ENCODE measurements at regions not wholly inside any gene's neighbourhood (a gene's known extent, or its start where the extent isn't known, plus 50 kb on each side); places are given as distances from the start of the nearest gene placed in this dataset.
"Not testable (repeated sequence)": the region's sequence is repeated elsewhere in the genome, so short reads cannot be mapped to it uniquely, and the experiment has no call there.

DNA sequence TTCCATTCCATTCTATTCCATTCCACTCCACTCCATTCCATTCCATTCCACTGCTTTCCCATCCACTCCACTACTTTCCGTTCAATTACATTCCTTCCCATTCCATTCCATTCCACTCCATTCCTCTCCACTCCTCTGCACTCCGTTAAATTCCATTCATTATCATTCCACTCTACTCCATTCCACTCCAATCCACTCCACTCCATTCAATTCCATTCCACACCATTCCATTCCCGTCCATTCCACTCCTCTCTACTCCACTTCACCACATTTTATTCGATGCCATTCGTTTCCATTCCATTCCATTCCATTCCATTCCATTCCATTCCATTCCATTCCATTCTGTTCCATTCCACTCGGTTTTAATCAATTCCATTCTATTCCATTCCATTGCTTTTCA, 2571.5 kb upstream of the TPTE start:
- not testable (repeated sequence) for H3K4me3 ChIP-seq (ENCODE audit: low read length in 2 of 2); H2BK12ac ChIP-seq (ENCODE audit: low read length); H3K4me2 ChIP-seq (ENCODE audit: insufficient read depth, low read length, poor library complexity, severe bottlenecking); H2AK5ac ChIP-seq (ENCODE audit: low read depth, low read length); H4K8ac ChIP-seq (ENCODE audit: low read depth, low read length); H3K36me3 ChIP-seq (replicated peaks in 1 of 2; ENCODE audit: control insufficient read depth in 2 of 2, insufficient read depth in 2 of 2, low read length in 2 of 2); H2BK15ac ChIP-seq (ENCODE audit: low read length); H2AFZ ChIP-seq (ENCODE audit: low read length); H4K91ac ChIP-seq (ENCODE audit: low read depth, low read length, poor library complexity); H3K27me3 ChIP-seq (ENCODE audit: control insufficient read depth in 3 of 3, insufficient read depth in 3 of 3, low read depth in 1 of 3, low read length in 3 of 3); H3K27ac ChIP-seq (replicated peaks; ENCODE audit: low read length); H3K79me1 ChIP-seq (ENCODE audit: low read depth, low read length); DNase-seq (ENCODE audit: low spot score); H3K18ac ChIP-seq (ENCODE audit: low read length); H3K14ac ChIP-seq (ENCODE audit: low read length); H3K23ac ChIP-seq (ENCODE audit: low read depth, low read length, poor library complexity); H2BK120ac ChIP-seq (ENCODE audit: low read depth, low read length); H3K9ac ChIP-seq (ENCODE audit: low read depth, low read length, poor library complexity); H2BK5ac ChIP-seq (ENCODE audit: low read length); H3K4me1 ChIP-seq (ENCODE audit: control insufficient read depth in 2 of 2, insufficient read depth in 1 of 2, low read depth in 1 of 2, low read length in 2 of 2); H3K4ac ChIP-seq (ENCODE audit: low read length)
- 97 to 99% methylated on average over 2 to 5 of the region's 6 CpGs for WGBS, 2 donors (ENCODE audit: extremely low coverage in 2 of 2, insufficient read length in 2 of 2, insufficient replicate concordance in 1 of 2)
- H3K9me3 ChIP-seq (replicated peaks in 1 of 2; ENCODE audit: control insufficient read depth in 2 of 2, insufficient read depth in 1 of 2, low read depth in 1 of 2, low read length in 2 of 2): peaks cover 34 to 63% of the 10 kb centered on the region in 2 donors

DNA sequence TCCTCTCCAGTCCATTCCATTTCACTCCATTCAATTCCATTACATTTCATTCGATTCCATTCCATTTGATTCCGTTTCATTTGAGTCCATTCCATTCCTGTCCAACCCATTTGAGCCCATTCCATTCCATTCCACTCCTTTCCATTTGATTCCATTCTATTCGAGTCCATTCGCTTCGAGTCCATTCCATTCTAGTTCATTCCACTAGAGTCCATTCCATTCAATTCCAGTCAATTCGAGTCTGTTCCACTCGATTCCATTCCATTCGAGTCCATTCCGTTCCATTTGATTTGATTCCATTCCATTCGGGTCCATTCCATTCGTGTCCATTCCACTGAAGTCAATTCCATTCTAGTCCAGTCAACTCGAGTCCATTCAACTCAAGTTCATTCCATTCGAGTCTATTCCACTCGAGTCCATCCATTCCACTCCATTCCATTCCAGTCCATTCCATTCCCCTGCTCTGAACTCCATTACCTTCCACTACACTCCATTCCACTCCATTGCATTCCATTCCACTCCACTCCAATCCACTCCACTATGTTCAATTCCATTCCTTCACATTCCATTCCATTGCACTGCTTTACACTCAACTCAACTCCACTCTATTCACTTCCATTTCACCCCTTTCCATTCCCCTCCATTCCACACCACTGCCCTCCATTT, 2569.4 kb upstream of the TPTE start:
- Histone ChIP-seq H4K91ac (ENCODE audit: low read depth, low read length, poor library complexity) (no peak overlapping the region), H3K27ac (replicated peaks; ENCODE audit: low read length) (no peak overlapping the region), H2AFZ (ENCODE audit: low read length) (no peak overlapping the region), H3K14ac (ENCODE audit: low read length) (no peak overlapping the region), H3K4me1 (ENCODE audit: control insufficient read depth in 2 of 2, insufficient read depth in 1 of 2, low read depth in 1 of 2, low read length in 2 of 2) (no peaks in the 10 kb centered on the region), H2BK15ac (ENCODE audit: low read length) (no peak overlapping the region), H4K8ac (ENCODE audit: low read depth, low read length) (no peak overlapping the region), H3K4me3 (ENCODE audit: low read length in 2 of 2) (peak overlapping the region in 1 of 2 donors; percentile 43), H3K4me2 (ENCODE audit: insufficient read depth, low read length, poor library complexity, severe bottlenecking) (no peak overlapping the region), H3K23ac (ENCODE audit: low read depth, low read length, poor library complexity) (no peak overlapping the region), H3K27me3 (ENCODE audit: control insufficient read depth in 3 of 3, insufficient read depth in 3 of 3, low read depth in 1 of 3, low read length in 3 of 3) (peaks cover 0 to 2% (median 0%) of the 10 kb centered on the region in 3 experiments), H3K9ac (ENCODE audit: low read depth, low read length, poor library complexity) (no peak overlapping the region), H3K18ac (ENCODE audit: low read length) (no peak overlapping the region), H2AK5ac (ENCODE audit: low read depth, low read length) (no peak overlapping the region), H2BK120ac (ENCODE audit: low read depth, low read length) (no peak overlapping the region), H3K79me1 (ENCODE audit: low read depth, low read length) (no peaks in the 10 kb centered on the region), H3K36me3 (replicated peaks in 1 of 2; ENCODE audit: control insufficient read depth in 2 of 2, insufficient read depth in 2 of 2, low read length in 2 of 2) (peaks cover 0 to 3% of the 10 kb centered on the region in 2 donors), H2BK12ac (ENCODE audit: low read length) (no peak overlapping the region), H3K4ac (ENCODE audit: low read length) (no peak overlapping the region), H3K9me3 (replicated peaks in 1 of 2; ENCODE audit: control insufficient read depth in 2 of 2, insufficient read depth in 1 of 2, low read depth in 1 of 2, low read length in 2 of 2) (peaks cover 40 to 57% of the 10 kb centered on the region in 2 donors), H2BK5ac (ENCODE audit: low read length) (no peak overlapping the region)
- 100% methylated on average over 1 to 2 of the region's 14 CpGs for WGBS, 2 donors (ENCODE audit: extremely low coverage in 2 of 2, insufficient read length in 2 of 2, insufficient replicate concordance in 1 of 2)
- DNase-seq (ENCODE audit: low spot score): no peak

DNA sequence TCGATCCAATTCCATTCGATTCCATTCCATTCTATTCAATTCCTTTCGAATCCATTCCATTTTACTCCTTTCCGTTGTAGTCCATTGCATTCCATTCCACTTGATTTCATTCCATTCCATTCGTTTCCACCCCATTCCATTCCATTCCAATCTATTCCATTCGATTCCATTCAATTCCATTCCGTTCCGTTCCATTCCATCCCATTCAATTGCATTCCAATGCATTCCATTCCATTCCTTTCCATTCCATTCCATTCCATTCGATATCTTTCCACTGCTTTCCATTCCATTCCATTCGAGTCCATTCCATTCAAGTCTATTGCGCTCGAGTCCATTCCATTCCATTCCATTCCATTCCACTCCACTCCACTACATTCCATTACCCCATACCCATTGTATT, 2568.7 kb upstream of the TPTE start:
- H2BK5ac ChIP-seq (ENCODE audit: low read length): no peak overlapping the region
- H2BK120ac ChIP-seq (ENCODE audit: low read depth, low read length): no peak overlapping the region
- H3K9me3 ChIP-seq (replicated peaks in 1 of 2; ENCODE audit: control insufficient read depth in 2 of 2, insufficient read depth in 1 of 2, low read depth in 1 of 2, low read length in 2 of 2): peaks cover 40 to 57% of the 10 kb centered on the region in 2 donors
- no peak overlapping the region for H2BK15ac ChIP-seq (ENCODE audit: low read length)
- no peaks in the 10 kb centered on the region for H3K79me1 ChIP-seq (ENCODE audit: low read depth, low read length)
- no peak overlapping the region for H4K91ac ChIP-seq (ENCODE audit: low read depth, low read length, poor library complexity)
- peak overlapping the region in 1 of 2 donors; percentile 45 for H3K4me3 ChIP-seq (ENCODE audit: low read length in 2 of 2)
- H3K18ac ChIP-seq (ENCODE audit: low read length): no peak overlapping the region
- H3K9ac ChIP-seq (ENCODE audit: low read depth, low read length, poor library complexity): no peak overlapping the region
- 100% methylated on average over 8 to 9 of the region's 12 CpGs for WGBS, 2 donors (ENCODE audit: extremely low coverage in 2 of 2, insufficient read length in 2 of 2, insufficient replicate concordance in 1 of 2)
- peaks cover 0 to 3% of the 10 kb centered on the region in 2 donors for H3K36me3 ChIP-seq (replicated peaks in 1 of 2; ENCODE audit: control insufficient read depth in 2 of 2, insufficient read depth in 2 of 2, low read length in 2 of 2)
- no peak overlapping the region for H4K8ac ChIP-seq (ENCODE audit: low read depth, low read length)
- no peak overlapping the region for H3K14ac ChIP-seq (ENCODE audit: low read length)
- no peak overlapping the region for H3K23ac ChIP-seq (ENCODE audit: low read depth, low read length, poor library complexity)
- DNase-seq (ENCODE audit: low spot score): no peak
- H3K4me2 ChIP-seq (ENCODE audit: insufficient read depth, low read length, poor library complexity, severe bottlenecking): no peak overlapping the region
- no peak overlapping the region for H3K4ac ChIP-seq (ENCODE audit: low read length)
- H3K4me1 ChIP-seq (ENCODE audit: control insufficient read depth in 2 of 2, insufficient read depth in 1 of 2, low read depth in 1 of 2, low read length in 2 of 2): no peaks in the 10 kb centered on the region
- H2BK12ac ChIP-seq (ENCODE audit: low read length): no peak overlapping the region
- no peak overlapping the region for H3K27ac ChIP-seq (replicated peaks; ENCODE audit: low read length)
- no peak overlapping the region for H2AK5ac ChIP-seq (ENCODE audit: low read depth, low read length)
- no peak overlapping the region for H2AFZ ChIP-seq (ENCODE audit: low read length)
- H3K27me3 ChIP-seq (ENCODE audit: control insufficient read depth in 3 of 3, insufficient read depth in 3 of 3, low read depth in 1 of 3, low read length in 3 of 3): peaks cover 0 to 2% (median 0%) of the 10 kb centered on the region in 3 experiments

DNA sequence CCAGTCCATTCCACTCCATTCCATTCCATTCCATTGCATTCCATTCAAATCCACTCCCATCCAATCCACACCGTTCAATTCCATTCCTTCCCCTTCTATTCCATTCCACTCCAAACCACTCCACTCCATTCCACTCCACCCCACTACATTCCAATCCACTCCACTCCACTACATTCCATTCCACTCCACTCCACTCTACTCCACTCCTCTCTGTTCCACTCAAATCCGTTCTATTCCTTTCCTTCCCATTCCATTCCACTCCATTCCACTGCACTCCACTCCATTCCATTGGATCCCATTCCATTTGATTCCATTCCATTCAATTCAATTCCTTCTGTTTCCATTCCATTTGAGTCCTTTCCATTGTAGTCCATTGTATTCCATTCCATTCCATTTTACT, 2568.3 kb upstream of the TPTE start:
- Histone ChIP-seq H3K4me3 (ENCODE audit: low read length in 2 of 2) (peak overlapping the region in 1 of 2 donors; percentile 45), H3K9me3 (replicated peaks in 1 of 2; ENCODE audit: control insufficient read depth in 2 of 2, insufficient read depth in 1 of 2, low read depth in 1 of 2, low read length in 2 of 2) (peaks cover 38 to 55% of the 10 kb centered on the region in 2 donors)
- DNase-seq (ENCODE audit: low spot score): no peak

More for the DNA sequence above, 2568.3 kb upstream of the TPTE start:
- Histone ChIP-seq H4K91ac (ENCODE audit: low read depth, low read length, poor library complexity) (no peak overlapping the region), H3K4ac (ENCODE audit: low read length) (no peak overlapping the region), H2BK12ac (ENCODE audit: low read length) (no peak overlapping the region), H3K14ac (ENCODE audit: low read length) (no peak overlapping the region), H2BK120ac (ENCODE audit: low read depth, low read length) (no peak overlapping the region), H3K18ac (ENCODE audit: low read length) (no peak overlapping the region), H2BK5ac (ENCODE audit: low read length) (no peak overlapping the region), H3K79me1 (ENCODE audit: low read depth, low read length) (no peaks in the 10 kb centered on the region), H4K8ac (ENCODE audit: low read depth, low read length) (no peak overlapping the region), H2AK5ac (ENCODE audit: low read depth, low read length) (no peak overlapping the region), H3K23ac (ENCODE audit: low read depth, low read length, poor library complexity) (no peak overlapping the region), H3K4me2 (ENCODE audit: insufficient read depth, low read length, poor library complexity, severe bottlenecking) (no peak overlapping the region), H3K27me3 (ENCODE audit: control insufficient read depth in 3 of 3, insufficient read depth in 3 of 3, low read depth in 1 of 3, low read length in 3 of 3) (peaks cover 0 to 2% (median 0%) of the 10 kb centered on the region in 3 experiments), H2BK15ac (ENCODE audit: low read length) (no peak overlapping the region), H3K4me1 (ENCODE audit: control insufficient read depth in 2 of 2, insufficient read depth in 1 of 2, low read depth in 1 of 2, low read length in 2 of 2) (no peaks in the 10 kb centered on the region), H3K9ac (ENCODE audit: low read depth, low read length, poor library complexity) (no peak overlapping the region), H3K27ac (replicated peaks; ENCODE audit: low read length) (no peak overlapping the region), H3K36me3 (replicated peaks in 1 of 2; ENCODE audit: control insufficient read depth in 2 of 2, insufficient read depth in 2 of 2, low read length in 2 of 2) (peaks cover 0 to 3% of the 10 kb centered on the region in 2 donors), H2AFZ (ENCODE audit: low read length) (no peak overlapping the region)
- WGBS, 2 donors (ENCODE audit: extremely low coverage in 2 of 2, insufficient read length in 2 of 2, insufficient replicate concordance in 1 of 2): 98 to 100% methylated on average over 2 of the region's 2 CpGs
